HG03342 (cell line): ENCODE measurements at regions not wholly inside any gene's neighbourhood (a gene's known extent, or its start where the extent isn't known, plus 50 kb on each side); places are given as distances from the start of the nearest gene placed in this dataset.
"Not testable (repeated sequence)": the region's sequence is repeated elsewhere in the genome, so short reads cannot be mapped to it uniquely, and the experiment has no call there.

ENCODE experiments used
- ATAC-seq: cut with Tn5 transposase; IDR thresholded peaks from one replicate; pipeline ENCODE4 v1.9.1; 2021; ENCODE audit warnings: mild to moderate bottlenecking, moderate library complexity; ENCODE audit not compliant: unreplicated experiment

DNA sequence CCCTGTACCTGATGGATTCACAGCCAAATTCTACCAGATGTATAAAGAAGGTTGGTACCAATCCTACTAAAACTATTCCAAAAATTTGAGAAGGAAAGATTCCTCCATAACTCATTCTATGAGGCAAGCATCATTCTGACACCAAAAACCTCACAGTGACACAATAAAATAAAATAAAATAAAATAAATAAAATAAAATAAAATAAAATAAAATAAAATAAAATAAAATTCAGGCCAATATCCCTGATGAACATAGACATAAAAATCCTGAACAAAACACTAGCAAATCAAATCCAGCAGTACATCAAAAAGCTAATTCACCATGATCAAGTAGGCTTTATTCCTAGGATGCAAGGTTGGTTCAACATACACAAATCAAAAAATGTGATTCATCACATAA, 108.1 kb downstream of the PROX1 start:
- not testable (repeated sequence) for ATAC-seq

DNA sequence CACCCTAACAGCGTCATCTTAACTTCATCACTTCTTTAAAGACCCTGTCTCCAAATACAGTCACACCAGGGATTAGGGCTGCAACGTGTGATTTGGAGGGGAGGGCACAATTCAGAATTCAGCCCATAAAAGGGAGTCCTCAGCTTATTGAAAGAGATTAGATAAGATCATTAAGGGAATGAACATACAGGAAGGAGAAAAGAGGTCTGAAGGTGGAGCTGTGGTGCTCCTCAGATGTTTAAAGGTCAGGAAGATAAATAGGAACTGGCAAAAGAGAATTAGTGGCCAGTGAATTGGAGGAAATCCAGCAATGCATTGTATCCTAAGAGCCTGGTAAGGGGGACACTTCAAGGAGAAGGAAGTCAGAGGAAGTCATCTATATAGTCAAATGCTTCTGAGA, 113.5 kb downstream of the PROX1 start:
- ATAC-seq = no peak

DNA sequence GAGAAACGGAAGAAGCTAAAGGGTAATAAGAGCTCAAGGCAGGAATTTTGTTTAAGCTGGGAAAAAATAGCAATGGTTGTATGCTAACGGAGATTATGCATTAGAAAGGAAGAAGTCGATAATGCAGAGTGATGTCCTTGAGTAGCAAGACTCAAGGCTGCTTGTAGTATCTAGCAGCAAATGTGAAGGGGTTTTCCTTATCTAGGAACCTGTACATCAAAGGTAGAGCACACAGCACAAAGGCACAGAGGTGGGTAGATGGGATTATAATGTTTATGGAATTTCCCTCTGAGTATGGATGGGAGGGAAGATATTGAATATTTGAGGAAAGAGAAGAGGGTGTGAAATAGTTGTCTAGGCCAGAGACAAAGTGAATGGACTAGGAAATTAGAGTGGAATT, 114.1 kb downstream of the PROX1 start:
- no peak for ATAC-seq

DNA sequence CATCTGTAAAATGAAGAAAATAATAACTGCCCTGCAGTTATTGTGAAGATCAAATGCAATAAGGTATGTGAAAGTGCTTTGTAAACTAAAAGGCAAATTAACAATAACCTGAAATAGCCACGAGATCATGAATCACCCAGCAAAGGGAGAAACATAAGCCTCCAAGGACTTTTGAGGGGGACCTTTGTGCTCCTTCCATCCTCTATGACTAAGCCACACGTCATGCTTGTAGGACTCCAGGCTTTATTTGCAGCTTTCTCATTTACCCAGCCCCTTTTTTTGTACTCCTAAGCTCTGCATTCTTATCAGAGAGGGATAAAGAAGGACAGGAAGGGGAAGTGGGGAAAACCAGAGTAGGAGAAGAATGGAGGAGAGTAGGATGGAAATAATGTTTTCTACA, 115.1 kb downstream of the PROX1 start:
- no peak for ATAC-seq

DNA sequence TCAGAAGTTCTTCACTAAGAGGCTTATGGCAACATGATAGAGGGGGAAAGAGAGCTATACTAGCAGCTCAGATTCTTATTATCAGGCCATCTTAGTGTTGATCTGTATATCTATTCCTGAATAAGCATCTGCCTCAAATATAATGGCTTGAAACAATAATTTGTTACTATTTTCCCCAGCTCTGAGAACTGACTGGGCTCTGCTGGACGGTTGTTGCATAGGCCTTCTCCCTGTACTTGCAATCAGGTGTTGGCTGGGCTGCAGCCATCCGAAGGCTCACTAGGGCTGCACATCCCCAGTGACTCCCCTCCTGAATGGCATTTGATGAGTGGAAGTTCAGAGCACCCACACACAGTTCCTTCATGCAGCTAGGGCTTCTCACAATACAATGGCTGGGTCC, 116.0 kb downstream of the PROX1 start:
- no peak for ATAC-seq

DNA sequence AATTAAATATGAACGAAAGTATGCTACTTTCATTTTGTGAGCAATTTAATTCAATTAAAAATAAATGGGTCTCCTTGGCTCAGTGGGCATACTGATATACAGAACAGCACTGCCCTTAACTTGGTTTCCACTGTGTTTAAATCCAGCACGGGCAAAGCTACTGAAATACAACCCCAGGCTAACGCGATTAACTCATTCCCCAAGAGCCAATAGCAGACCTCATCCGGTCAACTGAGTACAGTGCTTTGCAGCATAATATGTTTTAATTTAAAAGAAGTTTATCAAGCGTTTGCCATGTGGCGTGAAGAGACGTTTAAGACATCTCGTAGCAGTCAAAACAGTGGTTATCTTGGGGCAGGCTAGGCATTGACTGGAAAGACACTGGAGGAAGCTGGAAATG, 118.6 kb downstream of the PROX1 start:
- no peak for ATAC-seq

DNA sequence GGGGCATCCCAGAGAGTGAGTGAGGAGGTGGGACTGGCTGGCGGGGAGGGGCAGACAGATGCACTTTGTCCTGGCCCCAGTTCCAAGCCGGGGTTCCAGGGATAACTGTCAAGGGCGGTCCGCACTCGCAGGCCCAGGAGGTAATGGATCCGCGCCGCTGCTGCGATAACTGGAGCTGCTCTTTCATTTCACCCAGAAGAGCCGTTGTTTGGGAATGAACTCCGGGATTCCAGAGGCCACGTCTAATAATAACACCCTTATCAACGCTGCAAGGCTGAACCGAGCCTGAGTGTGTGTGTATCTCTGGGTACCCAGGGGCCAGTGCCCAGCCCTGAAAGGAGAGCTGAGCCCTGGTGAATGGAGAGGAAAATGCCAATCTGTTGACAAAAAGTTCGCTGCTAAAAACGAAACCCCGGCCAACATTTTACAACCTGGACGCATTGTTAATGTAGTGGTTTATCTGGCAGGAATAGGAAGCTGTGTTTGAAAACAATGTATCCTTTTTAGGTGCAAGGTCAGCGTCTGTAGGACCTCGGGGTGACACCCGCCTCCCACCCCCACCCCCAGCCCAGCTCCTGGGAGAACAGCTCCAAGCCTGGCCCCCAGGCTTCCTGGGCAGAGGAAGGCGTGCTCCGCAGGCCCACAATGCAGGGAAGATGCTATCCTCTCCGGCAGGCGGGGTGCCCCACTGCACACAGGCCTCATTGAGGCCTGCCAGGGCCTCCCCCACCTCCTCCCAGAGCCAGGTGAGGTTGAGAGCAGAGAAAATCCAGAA, 119.7 kb downstream of the PROX1 start:
- ATAC-seq = no peak

DNA sequence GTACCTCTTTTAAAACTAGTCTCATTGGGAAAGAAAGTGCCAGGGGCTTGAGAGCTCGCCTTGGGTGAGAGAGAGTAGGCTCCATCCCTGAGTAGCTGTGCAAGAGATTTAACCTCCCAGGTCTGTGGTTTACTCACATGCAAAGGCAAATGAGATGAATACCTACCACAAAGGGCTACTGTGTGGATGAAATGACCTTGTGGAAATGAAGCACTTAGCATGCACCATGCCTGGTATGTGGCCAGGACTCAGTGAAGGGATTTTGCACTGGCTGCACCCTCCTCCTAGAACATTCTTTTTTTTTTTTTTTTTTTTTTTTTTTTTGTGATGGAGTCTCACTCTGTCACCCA, 120.3 kb downstream of the PROX1 start:
- no peak for ATAC-seq

DNA sequence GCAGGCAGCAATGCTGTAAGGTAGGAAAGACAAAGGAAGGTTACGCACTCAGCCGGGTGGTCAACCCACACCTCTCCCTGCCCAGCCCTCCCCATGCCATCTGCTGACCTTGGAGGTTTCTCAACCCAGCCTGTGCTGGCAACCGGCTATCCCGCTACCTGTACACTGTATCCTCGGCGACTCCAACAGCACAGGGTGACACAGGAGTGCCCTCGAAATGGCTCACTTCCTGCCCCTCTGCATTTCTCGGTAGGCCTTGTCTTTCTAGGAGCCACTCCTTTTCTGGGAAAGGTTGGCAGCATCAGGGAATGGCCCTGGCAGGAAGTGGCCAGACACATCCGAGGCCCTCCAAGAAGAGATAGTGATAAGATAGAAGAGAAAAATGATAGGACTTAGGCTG, 124.0 kb downstream of the PROX1 start:
- ATAC-seq = no peak

DNA sequence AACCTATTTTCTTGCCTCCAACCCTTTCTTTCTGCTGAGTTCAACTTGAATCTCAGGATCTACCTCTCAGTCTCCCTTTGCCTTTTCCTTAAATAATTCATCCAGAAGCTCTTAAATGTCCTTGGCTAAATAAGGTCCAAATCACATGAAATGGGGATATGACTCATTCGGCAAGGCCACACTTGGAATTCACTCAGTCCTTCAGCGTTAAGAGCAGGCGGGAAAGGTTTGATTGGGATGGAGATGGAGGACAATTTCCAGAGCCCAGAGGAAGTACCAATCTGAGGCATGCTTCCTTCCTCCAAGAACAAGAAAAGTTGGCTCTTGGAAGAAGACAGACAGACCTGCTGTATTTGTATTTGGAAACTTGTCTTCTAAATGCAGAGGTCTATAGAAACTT, 128.5 kb downstream of the PROX1 start:
- ATAC-seq = no peak

DNA sequence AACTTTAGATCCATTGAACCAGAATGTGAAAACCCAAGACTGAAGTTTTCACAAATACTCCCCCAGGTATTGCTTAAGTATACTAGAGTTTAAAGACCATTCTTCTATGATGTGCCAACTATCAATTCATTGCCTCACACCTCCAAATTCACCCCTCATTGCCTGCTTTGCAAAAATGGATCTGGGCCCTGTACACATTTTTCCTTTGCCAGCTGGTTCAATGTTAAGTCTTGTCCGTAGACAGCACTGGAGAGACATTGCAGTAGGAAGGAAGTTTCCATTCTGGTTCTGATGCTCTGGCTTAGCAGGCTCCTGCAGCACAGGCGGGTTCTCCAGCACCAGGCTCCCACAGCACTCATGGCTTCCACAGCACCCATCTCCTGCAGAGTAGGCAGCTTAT, 130.0 kb downstream of the PROX1 start:
- ATAC-seq = no peak

DNA sequence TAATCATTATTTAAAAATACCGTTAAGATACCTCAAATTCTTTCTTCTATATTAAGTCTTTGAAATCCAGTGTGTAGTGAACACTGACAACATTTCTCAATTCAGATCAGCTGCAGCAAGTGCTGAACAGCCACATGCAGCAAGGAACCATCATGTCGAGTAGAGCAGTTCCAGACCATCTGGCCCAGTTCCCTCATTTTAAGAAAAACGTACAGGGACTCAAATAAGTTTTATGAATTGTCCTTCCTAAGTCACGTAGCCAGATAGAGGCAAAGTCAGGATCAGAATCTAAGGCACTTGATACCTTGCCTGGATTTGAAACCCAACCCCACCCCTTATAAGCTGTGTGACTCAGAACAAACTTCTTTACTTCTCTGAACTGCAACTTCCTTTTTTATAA, 132.4 kb downstream of the PROX1 start:
- ATAC-seq = no peak

DNA sequence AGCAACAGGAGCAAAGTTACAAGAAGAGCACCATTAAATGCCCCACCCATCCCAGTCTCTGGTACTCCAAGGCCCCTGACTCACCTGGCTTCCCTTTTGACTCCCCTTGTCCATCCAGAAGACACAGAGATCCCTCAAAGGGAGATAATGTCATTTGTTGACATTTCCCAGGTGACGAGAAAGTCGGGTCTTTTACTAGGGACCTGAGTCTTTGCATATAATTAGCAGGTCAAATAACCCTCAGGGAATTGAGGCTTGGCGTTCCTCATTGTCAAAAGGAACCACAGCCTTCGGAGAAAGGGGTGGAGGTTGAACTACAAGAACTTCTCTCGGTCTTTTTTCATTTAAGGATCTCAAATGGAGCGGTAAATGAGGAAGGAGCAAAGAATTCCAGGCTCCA, 133.2 kb downstream of the PROX1 start:
- no peak for ATAC-seq

DNA sequence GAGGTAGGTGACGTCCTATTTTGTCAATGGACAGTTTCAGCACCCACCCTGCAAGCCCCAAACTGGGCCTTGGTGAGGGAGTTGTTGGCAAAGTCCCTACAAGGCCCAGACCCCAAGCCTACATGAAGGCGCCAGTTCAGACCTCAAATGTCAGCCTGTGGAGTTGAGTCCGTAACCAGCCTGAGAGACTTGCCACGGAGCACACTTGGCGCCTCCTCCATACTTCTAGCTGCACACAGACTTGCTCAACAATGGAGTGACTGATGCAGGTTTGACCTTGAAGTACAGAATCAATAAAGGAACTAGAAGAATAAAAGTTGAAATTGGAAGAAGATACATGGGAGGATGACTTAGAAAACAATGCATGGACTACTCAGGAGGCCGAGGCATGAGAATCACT, 134.3 kb downstream of the PROX1 start:
- ATAC-seq = no peak

DNA sequence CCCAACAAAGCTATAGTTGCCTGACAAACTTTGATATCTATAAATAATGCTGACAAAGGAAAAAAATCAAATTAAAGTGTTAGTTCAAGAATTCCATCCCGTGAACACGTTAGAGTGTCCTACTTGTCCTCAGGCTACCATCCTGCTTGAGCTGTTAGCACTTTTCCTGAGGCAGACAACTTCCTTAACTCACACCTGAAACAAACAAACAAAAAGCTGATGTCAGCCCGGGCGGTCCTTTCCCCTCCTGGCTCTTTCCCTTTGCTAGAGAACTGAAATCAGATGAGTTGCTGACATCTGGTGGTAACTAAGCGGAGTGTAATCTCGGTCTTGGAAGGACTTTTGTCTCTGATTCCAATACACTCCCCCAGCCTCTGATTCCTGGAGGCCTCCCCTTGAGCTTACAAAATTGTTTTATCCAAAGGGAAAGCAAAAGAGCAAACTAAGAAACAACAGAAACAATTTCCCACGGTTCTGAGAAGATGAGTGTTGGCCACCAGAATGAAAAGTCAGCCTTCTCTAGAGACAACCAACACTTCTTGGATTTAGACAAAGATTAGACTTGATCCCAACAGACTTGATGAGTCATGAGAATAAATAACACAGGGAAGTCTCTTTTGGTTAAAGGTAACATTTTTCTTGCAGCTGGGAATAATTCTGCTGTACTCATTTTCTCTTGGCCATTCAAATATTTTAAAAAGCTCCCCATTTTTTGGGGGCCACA, 135.4 kb downstream of the PROX1 start:
- peak; percentile 55 for ATAC-seq

DNA sequence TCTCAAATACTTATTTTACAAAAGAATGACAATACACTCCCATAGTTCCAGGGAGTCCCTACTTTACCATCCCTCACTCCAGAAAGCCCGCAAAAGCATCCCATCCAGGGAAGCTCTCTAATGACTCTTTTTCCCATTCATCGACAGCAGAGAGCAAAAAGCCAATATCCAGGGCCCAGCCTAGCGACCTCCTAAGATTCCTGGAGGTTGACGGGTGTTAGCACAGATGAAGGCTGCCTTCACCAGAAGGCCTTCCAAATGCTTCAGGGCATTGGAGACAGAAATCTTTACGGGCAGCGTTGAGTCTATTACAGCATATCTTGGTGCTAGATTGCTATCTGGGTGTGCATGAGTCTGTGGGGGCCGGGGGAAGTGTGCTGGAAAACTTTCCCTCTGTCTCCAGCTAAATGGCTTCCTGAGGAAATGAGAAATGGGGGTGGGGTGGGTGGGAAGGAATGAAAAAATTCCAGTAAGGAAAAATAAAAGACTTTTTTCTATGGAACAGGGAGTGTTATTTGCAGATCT, 136.6 kb downstream of the PROX1 start:
- no peak for ATAC-seq

DNA sequence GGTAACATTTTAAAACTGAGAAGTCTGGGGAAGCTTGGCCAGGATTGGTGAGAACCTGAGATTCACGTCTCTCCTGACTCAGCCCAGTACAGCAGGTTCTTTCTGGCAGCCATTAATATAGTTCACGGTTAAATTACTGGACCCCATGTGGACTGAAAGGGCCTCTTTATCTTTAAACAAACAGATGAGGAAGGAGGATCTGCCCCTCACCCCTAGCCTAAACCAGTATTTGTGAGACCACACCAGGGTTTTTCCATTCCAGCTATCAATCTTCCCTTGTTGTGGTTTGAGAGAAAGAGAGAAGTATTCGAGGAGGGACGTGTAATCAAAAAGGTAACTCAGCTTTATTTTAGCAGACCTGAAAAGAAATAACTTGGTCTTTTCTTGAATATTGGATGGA, 137.1 kb downstream of the PROX1 start:
- ATAC-seq = no peak

DNA sequence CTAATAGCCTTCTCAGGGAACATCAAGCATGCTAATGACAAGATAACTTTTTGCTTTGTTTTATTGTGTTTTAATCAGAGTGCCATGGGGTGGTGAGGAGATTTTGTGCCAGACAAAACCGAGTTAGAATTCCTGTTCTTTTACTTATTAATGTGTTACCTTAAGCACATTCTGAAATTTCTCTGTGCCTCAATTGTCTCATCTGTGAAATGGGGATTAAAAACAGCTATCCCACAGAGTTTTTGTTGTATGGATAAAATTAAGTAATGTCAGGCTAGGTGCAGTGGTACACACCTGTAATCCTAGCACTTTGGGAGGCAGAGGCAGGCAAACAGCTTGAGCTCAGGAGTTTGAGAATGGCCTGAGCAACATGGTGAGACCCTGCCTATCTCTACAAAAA, 138.0 kb downstream of the PROX1 start:
- no peak for ATAC-seq

DNA sequence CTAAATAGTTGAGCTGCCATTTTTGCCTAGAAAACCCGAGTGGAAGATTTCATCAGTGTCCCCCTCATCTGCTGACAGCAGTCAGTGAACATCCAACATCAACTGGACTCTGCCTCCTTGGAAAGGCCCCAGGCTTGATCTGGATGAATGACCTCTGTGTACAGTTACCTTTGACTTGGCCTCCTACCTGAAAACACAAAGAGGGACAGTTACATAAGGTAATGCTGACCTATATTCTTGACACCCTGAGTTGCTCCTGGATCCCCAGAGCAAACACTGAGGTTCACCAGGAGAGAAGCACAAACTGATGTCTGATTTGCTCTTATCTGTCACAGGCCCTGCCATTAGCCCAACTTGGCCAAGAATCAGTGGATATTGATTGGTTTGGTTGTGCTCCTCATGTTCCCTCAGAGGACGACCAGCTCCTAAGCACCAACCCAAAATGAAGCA, 138.9 kb downstream of the PROX1 start:
- ATAC-seq = no peak

DNA sequence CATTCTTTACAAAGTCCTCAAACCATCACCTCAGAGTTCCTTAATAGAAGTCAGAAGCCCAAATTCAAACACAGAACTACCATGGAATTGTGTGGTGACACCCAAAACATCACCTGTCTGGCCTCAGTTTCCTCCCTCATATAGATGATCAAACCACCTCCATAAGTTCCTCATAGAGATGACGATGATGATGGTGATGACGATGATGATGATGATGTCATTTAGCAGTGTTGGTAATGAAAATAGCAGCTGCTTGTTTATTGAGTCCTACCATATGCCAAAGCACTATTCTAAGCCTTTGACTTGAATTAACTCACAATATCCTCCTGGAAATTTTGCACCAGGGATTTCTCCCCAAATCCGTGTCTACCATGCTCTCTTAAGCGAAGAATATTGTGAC, 139.9 kb downstream of the PROX1 start:
- no peak for ATAC-seq

DNA sequence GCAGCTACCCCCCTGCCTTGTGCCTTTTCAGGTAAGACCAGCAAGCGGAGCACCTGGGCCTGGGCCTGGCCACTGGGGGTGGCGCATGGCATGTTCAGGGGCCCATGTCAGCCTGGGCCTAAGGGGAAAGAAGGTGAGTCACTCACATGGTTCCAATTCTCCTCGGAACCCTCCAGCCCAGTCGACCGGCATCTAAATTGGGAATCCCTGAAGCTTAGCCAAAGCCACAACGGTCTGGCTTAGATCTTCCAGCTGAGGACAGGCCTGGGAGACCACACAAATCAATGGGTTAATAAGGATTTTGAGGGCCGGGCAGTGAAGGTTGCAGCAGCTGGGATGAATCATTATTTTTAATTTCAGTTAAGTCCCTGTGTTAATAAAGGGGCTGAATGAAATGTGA, 145.1 kb upstream of the SMYD2 start:
- no peak for ATAC-seq

DNA sequence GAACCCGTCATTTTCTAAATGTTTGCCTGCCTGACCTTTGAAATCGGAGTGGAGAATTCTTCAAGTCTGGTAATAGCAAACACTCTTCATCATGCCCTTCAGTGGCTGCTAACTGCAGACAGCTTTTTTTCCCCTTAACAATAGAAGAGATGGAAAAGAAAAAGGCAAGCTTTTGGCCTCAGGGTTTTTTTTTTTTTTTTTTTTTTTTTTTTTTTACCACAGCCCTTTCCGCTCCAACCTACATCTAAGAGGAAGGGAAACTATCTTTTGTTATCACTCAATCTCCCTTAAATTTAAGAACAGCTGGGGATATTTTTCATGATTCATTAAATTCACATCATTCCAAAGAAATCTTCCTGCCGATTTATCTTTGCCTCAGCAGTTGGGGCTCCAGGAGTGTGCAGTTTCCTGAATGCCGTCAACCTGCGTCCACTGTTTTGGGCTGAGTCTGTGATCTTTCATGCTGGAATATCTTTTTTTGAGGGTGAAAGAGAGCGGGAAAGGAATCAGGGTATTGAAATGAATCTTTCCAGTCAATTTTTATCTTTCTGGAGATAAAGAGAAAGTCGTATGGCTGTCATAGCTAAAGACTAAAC, 144.5 kb upstream of the SMYD2 start:
- no peak for ATAC-seq
